NCI-H748 (cell line): ENCODE measurements at regions not wholly inside any gene's neighbourhood (a gene's known extent, or its start where the extent isn't known, plus 50 kb on each side); places are given as distances from the start of the nearest gene placed in this dataset.

Experiments used
- DNase-seq: peaks from one replicate; lab custom pipeline; 2025; ENCODE audit not compliant: unreplicated experiment; lab: John Stamatoyannopoulos, UW

DNA sequence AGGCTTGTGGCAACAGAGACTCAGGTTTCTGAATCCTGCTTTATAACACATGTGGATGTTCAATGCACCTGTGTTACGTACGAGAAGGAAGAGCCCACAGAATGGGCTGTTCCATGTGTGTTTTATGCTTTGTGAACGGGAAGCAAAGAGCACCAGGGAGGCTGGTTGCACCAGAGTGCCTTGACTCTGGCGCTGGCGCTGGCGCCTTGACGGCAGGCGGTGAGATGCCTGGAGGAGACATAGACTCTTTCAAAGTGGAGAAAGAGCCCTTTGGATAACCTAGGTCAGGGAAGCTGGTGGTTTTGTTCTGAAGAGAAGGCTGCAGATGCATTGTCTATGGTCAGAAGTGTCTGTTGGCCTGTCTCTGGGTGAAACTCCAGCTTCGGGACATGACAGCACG, 80.2 kb upstream of the APCDD1 start:
- DNase-seq: no peak

DNA sequence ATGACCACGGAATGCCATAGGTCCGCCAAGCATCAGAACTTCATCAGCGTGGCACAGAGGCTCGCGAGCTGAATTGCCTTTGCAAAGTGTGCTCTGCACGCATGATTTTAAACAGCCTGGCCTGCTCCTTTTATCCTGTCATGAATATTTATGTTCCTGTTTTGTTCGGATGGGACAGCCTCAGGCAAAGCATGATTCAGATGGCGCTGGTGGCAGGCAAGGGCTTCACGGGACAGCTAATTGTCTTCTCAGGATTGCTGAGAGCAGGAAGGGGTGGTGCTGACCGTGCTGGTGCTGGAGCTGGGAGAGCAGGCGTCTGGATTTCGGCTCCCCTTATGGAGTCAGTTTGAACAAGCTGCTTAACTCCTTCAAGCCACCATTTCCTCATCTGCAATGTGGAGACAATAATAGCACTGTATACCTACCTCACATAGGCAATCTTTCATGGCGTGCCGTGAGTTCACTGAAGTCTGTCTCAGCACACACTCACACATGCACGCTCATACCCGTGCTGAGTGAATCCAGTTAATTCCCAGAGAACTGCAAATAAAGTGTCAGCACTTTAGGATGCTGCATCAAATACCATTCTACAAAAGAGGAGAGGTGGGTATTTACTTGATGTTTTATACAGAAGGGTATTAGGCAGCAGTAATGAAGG, 79.7 kb upstream of the APCDD1 start:
- peak; percentile 14 for DNase-seq

DNA sequence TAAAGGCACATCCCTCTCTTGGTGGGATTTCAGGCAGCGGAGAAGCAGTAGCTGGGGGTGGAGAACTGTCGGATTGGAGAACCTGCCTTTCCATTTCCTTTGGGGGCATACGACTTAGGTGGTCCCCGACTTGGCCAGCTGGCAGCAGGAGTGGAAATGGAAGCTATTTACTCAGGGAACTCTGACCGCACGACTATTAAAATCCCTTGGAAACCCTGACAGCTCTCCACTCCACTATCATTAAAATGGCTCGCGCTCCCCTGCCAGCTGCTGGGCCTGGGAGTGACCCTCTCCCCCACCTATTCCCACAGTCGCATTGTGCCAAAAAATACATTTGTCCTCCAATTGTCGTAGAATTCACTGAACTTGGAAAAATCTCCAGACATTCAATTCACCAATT, 77.7 kb upstream of the APCDD1 start:
- DNase-seq: peak; percentile 72

DNA sequence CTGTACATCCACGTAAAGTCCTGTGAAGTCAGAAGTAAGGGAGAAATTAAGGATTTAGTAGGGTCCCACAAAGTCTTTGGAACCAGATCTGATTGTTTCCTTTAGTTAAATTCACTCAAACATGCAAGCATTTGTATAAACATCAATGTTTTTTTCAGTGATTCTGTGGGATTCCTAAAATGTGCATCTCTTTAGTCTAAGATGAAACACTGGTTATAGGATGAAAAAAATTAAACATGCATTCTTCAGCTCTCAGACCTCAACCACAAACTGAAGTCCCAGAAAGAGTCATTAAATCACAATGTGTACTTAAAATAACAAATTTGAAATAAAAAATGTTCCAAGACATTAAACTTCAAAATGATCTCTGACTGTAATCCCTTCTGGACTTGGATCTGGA, 76.5 kb upstream of the APCDD1 start:
- DNase-seq: no peak

DNA sequence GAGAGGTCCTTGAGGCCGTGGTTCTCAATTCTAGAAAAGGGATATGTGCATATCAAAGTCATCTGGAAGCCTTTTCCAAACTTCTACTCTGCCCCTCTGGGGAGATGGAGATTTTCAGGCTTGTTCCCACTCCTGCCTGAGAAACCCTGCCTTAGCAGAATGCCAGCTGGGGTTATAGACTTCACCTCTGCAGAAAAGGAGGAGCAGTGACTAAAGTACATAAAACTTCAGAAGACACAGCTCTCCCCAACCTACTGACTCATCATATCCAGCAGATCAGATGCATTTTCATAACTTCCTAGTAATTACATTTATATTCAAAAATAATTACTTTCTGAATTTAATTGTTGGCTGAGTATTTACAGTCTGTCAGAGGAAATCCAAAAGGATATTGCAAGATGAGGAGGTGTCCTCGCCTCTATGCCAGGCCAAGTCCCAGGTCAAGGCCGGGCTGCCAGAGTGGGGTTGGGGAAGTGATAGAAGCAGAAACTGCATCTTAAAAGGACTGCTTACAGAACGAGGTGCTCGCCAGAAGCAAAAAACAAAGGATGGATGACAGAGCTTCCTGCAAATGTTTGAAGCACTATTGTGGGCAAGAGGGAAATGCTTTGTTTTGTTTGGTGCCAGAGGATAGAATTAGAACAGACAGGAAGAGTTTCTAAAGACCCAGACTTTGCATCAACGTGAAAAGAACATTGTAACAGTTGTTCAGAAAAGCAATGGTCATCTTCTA, 75.6 kb upstream of the APCDD1 start:
- DNase-seq: no peak

DNA sequence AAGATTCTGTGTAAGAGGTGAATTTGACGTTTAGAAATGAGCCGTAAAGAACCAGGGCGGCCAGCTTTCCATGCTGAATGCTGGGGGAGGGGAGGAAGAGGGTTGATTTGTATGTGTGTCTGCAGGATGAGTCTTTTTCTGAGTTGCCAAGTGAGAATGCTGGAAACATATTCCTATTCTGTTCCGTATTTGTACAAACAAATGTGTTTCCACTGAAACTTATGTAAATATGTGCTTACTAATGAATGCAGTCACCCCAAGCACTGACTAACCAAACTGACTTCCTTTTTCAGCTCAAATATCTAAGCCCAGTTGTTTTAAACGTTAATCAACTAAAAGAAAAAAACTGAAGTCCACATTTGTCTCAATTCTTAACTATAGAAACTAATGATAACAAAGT, 74.9 kb upstream of the APCDD1 start:
- DNase-seq: no peak

DNA sequence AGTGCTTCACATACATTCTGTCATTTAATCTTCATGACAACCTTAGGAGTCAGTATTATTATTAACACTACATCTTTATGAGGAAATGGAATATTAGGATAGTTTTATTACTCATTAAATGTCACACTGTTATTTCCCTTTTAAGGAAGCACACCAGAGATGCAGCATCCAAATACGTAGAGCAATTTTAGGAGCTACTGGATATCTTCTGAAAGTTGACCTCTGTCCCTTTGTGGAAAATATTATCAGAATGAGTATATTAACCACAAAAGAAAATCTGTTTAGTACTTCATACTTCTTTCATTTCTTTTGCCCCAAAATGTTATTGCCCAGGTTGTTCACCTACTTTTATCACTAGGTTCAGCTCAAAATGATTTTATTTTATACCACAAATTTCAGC, 72.9 kb upstream of the APCDD1 start:
- DNase-seq: no peak

DNA sequence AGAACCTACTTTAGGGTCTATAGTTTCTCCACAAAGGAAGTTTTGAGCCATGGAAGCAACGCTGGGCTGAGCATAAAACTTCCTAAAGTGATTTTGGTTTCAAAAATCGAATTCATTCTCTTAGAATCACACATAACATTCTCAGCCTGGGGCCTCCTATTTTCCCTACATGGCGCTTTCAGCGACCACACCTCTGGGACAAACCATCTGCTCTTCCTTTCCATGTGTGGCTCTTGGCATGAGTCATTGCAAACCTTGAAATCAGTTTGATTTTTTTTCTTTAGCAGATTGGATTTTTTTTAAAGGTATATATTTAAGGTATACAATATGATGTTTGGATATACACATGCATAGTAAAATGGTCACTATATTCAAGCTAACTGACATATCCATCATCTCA, 72.5 kb upstream of the APCDD1 start:
- no peak for DNase-seq

DNA sequence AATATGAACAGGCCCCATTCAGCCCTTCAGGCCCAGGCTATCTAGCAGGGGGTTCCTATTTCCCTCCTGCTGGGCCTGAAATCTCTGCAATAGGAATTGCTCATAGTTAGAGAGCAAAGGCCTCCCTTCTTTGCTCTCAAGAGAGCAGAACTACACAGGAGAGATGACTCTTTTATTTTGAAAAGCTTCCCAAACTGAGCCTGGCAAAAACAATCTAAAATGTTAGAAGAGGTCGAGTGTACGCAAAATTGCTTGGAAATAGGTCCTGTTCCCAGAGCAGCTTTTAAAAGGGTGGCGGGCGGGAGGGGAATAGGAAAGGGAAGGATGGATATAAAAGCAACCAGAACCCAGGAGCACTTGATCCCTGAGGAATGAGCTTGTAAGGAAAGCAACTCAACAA, 68.4 kb upstream of the APCDD1 start:
- DNase-seq: no peak

DNA sequence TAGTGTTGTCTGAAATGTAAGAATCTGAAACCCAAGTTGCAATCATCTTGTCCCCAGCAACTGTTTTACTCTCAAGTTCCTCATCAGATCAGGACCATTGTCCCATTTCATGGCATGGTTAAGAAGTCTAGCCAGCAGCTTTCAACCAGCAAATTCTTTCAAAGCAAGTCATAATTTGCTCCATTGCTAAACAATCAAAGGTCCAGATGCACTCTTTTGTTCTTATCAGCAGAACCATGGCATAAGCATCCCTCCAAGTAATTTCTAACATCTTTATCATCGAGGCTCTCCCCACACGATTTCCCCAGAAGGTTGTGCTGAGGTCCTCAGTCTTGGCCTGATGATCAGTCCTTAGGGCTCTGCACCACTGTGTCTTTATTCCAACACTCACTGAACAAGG, 67.5 kb upstream of the APCDD1 start:
- no peak for DNase-seq

DNA sequence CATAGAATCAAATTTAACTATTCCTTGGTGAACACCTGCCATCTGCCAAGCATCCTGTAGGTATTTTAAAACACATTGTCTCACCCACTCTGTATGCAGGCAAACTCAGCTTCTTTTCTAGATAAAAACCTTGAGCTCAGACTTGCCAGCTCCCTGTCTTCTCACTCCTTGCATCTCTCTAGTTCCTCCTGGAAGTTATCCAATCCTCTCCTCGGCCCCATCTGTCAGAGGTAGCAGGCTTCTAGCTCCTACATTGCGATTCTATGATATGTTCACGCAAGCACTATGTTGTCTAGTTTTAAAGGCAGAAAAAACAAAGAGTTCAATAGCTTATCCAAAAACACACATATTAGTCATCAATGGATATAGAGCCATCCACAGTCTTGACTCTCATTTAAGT, 67.0 kb upstream of the APCDD1 start:
- DNase-seq: no peak

DNA sequence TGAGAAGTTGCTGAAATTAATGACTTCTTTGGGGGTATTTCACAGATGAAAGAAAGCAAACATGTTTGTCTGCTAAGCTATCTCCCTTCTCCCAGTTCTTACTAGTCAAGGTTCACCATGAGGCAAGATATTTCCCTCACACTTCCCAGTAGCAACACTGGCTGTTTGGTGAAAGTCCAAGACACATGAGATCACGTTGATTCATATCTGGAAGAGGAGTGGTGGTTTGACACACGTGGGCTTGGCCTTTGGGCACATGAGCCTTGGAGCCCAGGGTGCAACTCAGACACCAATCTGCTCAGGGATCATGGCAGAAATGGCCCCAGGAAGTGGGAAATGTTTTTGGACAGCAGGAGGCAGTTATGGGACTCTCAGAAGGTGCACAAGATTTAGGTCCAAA, 66.1 kb upstream of the APCDD1 start:
- DNase-seq: no peak

DNA sequence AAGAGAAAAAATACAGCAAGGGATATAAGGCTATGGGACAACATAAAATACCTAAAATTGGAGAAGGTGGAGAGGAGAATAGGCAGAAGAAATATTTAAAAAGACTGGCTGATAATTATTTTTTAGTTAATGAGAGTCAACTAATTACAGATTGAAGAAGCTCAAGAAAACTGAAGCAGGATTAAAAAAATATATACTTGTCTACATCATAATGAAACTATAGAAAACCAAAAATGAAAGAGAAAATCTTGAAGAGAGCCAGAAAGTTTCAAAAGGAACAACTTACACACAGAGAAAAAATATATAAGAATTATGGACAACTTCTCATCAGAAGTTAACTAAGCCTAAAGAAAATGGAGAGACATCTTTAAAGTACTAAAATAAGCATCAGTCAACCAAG, 62.9 kb upstream of the APCDD1 start:
- DNase-seq: no peak

DNA sequence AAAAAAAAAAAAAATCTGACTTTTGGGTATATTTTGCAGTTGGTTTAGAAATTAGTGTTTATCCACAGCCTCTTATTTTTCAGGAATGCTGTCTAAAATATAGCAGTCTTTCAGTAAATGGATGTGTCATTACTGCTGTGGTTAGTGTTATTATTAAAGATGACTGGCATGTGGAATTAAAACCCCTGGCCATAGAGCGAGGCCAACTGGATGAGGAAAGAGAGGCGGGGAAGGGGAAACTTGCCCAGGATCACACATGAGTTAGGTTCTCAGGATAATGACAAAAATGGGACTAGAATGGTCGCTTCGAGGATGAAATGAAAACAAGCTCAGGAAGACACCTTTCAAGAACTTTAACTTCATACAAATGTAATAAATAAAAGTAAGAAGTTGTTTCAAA, 57.4 kb upstream of the APCDD1 start:
- no peak for DNase-seq

DNA sequence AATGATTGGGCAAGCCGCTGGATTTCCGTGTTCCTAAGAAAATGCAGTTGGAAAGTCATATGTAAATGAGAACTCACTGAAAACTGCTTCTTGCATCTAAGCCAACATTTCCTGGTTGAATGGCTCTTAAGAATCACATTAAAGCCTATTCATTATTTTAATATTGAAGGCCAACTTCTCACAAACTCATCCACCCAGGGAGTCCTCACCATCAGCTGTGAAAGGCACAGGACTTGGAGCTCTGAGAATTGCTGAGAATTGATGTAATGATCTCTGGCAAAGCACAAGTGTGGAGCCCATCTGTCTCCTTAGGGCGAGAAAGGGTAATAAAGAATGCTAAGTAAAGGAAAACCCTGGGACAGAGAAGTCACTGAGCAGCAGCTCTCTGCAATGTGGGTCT, 55.9 kb upstream of the APCDD1 start:
- DNase-seq: no peak

DNA sequence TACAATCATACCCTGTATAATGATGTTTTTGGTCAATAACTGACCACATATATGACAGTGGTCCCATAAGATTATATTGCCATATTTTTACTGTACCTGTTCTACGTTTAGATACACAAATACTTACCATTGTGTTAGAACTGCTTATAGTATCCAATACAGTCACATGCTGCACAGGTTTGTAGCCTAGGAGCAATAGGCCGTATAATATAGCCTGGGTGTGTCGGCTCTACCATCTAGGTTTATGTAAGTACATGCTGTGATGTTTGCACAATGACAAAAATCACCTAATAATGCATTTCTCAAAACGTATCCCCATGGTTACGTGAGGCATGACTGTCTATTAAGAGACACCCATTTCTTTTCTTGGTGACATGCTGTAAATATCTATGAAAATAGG, 55.0 kb upstream of the APCDD1 start:
- peak; percentile 50 for DNase-seq

DNA sequence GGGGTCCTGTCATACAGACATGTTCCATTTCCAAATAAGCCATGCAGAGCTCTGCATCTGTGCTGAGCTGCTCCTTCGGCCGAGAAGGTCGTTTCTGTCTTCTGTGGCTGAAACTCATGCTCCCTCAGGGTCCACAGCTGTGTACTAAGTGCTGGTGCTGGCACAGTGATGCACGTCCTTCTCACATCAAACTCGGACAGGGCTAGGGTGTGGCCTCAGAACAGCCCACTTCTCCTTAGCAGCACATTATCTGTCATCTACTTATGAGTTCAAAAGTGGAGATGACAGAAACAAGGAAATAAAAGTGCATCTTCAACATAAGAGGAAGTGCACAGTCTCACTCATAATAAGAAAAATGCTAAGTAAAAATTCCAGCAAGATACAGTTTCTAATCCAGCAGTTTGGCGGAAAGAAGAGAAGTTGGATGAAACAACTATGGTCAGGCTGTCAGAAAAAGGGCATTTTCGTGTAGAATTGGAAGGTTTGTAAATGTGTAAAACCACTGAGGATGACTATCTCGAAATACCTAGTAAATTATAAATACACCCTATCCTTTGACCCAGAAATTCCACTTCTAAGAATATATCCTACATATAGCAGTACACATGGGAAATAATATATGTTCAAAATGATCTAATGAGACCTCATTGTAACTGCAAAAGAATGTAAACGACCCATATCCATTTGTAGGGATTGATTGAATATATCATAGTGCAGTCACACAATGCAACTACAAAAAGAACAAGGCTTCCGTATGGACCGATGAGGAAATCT, 53.7 kb upstream of the APCDD1 start:
- no peak for DNase-seq

DNA sequence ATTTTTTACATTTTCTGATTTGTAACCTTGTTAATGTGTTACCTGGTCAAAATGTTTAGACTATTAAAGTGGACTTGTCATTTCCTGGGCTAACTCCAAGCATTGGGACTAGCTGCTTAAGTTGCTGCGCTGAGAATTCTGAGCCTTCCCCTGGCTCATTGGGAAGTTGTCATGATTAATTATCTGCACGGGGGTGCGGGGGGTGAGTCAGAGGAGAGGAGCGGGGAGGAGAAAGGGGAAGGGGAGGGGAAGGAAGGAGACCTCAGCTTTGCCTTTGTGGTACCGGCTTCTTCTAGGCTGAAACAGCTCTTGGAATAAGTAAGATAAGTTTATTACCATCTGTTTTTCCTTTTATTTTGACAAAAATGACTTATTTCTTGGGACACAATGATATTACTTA, 52.9 kb upstream of the APCDD1 start:
- no peak for DNase-seq

DNA sequence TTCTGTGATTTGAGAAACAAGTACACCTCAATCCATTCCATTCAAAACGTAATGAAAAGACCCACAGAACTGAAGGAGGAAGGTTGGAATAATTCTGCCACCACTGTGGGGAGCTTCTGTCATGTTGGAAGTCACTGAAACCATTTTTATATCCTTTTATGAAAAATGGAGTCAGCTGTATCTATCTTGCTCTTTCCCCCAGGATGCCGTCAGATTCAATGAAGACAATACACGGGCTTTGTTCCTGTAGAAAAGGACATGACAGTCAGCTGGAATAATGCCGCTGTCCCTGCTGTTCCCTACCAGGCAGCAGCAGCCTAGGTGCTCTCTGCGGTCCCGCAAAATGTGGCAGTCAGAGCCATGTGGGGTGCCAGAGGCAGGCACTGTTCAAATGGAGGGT, 52.5 kb upstream of the APCDD1 start:
- DNase-seq: no peak

DNA sequence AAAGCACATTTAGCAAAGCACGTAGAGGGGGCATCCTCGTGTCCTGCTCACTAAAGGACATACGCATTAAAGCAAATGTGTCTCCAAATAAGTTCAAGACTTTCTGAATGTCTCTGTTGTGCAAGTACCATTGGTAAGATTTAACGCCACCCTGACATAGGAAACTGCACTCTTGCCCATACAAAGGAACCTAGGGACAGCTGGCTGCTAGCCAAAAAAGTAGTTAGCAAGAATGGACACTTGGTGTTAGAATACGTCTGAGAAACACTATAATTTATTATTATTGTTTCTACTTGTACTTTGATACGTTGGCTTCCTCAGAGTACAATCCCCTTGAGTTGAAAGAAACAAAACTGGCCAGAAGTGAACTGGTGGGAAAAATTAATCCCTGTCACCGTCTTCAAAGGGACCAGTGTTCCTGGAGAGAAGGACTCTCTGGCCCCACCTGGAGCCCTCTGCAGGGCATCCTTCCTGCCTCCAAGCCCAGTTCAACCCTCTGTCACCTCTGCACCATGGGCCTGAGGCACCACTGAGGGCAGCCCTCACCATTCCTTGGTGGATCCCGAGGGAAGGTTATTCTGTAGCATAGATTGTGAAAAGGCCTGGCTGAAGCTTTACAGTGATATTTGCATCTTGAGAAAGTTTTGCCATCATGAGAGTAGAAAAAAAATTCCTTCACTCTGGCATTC, 51.4 kb upstream of the APCDD1 start:
- DNase-seq: no peak

DNA sequence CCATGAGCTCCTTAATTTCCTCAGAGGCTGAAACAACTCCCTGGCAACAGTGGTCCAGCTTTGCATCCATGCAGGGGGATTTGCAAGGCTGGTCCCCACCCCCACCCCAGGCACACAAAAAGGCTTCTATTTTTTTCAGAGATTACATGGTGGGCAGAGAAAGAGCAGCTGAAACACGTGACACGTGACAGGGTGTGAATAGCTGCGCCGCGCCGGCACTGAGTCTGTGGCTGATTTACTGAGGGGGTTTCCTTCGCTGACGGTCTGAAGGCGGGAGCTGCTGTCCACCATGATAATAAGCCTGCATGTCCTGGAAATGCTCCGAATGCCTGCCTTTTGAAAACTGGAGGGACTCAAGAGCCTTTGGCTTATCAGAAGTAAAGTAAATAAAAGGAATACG, 50.7 kb upstream of the APCDD1 start:
- no peak for DNase-seq

DNA sequence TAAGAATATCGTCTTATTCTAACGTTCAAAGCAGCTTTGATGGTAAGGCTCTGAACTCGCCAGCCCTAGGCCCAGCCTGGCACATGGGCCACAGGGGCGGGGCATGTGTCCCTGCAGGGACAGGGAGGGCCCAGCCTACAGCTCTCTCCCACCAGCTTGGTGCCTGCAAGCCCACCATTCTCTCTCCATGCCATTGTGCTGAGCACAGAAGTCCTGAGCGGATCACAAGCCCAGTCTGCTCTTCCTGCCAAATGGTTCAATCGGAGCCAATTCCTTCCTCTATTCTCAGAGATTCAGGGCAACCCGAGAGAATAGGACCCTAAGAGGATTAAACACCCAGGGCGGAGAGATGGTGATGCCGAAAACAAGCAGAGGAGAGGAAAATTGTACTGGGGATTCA, 50.3 kb upstream of the APCDD1 start:
- no peak for DNase-seq
